GM18499 (cell line): ENCODE measurements at regions not wholly inside any gene's neighbourhood (a gene's known extent, or its start where the extent isn't known, plus 50 kb on each side); places are given as distances from the start of the nearest gene placed in this dataset.

Experiments
- ATAC-seq: cut with Tn5 transposase; IDR thresholded peaks from one replicate; pipeline ENCODE4 v1.9.1; 2021; ENCODE audit warnings: moderate number of reproducible peaks; ENCODE audit not compliant: insufficient read depth, unreplicated experiment

GRCh38 chr13:73451221-73452029 is 392.6 kb downstream of the KLF5 start:
- no peak for ATAC-seq

DNA sequence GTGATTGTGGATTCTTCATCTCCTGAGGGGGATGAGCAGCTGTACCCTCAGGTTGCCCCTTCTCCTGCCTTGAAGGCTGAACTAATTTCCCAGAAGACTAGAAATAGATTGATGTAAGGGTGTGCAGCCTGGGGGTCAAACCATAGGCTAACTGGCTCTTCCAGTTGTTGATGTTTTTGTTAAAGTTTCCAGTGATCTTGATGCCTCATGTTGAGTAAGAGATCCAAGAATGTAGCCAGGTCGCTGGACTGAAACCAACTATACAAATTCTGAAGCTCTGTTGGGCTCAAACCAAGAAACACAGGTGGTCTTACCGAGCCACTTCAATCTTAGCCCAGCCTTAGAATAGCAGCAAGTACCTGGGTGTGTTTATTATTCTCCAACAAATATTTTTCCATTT is 391.8 kb downstream of the KLF5 start:
- no peak for ATAC-seq

- no peak for ATAC-seq
These were observed 390.4 kb downstream of the KLF5 start for GRCh38 chr13:73449252-73449651.

- ATAC-seq, result no peak
These were observed 381.6 kb downstream of the KLF5 start for GRCh38 chr13:73440296-73440895.

GRCh38 chr13:73433890-73434289 is 375.1 kb downstream of the KLF5 start:
- no peak for ATAC-seq

GRCh38 chr13:73433458-73433857 is 374.7 kb downstream of the KLF5 start:
- no peak for ATAC-seq

DNA sequence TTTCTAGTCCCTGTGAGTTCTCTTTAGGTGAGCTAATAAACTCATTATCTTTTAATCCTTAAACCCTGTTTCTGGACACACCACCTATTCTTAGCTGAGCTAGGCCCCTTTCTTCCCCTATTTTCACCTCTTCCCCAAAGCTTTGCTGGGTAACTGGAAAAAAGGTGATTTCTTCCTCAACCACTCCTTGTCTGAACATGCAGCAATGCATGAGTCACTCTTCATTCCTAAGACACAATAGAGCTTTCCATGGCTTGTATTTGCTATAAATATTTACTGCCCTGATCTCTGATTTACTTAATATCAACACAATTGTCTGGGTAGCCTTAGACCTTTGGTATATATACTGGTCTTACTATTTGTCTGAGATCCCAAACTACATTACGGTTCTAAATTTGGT is 370.9 kb downstream of the KLF5 start:
- ATAC-seq, result no peak

GRCh38 chr13:73428706-73429105 is 369.9 kb downstream of the KLF5 start:
- no peak for ATAC-seq

GRCh38 chr13:73428137-73428536 is 369.3 kb downstream of the KLF5 start:
- ATAC-seq, result no peak

- ATAC-seq, result no peak
These were observed 364.2 kb downstream of the KLF5 start for GRCh38 chr13:73422973-73423372.

DNA sequence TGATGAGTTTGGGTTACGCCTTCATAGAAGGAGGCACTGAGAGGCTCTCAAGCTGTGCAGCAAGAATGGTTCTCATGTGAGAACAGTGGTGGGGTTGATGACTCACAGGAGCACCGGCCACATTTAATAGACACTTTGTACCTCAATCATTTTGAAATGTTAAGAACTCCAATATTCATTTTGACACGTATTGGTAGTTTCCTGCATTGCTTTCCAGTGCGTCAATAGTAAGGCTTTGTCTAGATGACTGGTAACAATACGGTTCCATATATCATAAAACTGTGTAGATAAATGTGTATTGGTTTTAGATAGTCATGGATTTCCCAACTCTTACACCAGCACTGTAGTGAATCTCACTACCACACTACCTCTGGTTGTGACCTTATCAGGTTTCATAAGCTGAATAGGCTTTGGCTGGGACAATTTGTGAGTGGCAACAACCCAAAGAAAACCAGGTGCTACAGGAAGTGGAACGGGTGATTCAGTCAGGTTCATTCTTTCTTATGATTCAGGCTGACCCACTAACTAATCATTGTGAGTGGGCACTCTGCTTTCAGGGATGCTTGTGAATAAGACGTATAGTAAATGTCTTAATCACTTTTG is 362.6 kb downstream of the KLF5 start:
- ATAC-seq, result no peak

- ATAC-seq, result no peak
These were observed 360.4 kb downstream of the KLF5 start for GRCh38 chr13:73419186-73419585.

GRCh38 chr13:73417012-73417615 is 358.3 kb downstream of the KLF5 start:
- no peak for ATAC-seq

DNA sequence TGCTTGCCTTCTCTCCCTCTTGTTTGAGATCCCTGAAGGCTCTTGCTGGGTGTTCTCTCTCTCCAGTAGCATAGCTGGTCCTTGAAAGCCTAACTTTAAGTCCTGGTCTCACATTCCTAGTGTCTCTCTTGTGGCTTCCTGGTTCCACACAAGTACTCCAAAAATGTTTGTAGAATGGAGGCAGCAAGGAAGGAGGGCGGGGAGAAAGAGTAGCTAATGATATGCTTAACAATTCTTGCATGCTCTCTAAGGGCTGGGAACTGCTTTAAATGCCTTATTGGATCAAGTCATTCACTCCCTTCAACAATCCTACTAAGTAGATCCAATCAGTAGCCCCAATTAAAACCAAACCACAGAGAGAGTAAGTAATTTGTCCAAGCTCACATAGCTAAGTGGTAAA is 357.3 kb downstream of the KLF5 start:
- no peak for ATAC-seq

GRCh38 chr13:73413656-73414055 is 354.9 kb downstream of the KLF5 start:
- ATAC-seq, result no peak

- ATAC-seq, result no peak
These were observed 354.1 kb downstream of the KLF5 start for GRCh38 chr13:73412933-73413332.

GRCh38 chr13:73411067-73411809 is 352.4 kb downstream of the KLF5 start:
- no peak for ATAC-seq

- ATAC-seq, result no peak
These were observed 347.6 kb downstream of the KLF5 start for GRCh38 chr13:73406454-73406853.

- ATAC-seq, result no peak
These were observed 345.8 kb downstream of the KLF5 start for GRCh38 chr13:73404581-73404980.

DNA sequence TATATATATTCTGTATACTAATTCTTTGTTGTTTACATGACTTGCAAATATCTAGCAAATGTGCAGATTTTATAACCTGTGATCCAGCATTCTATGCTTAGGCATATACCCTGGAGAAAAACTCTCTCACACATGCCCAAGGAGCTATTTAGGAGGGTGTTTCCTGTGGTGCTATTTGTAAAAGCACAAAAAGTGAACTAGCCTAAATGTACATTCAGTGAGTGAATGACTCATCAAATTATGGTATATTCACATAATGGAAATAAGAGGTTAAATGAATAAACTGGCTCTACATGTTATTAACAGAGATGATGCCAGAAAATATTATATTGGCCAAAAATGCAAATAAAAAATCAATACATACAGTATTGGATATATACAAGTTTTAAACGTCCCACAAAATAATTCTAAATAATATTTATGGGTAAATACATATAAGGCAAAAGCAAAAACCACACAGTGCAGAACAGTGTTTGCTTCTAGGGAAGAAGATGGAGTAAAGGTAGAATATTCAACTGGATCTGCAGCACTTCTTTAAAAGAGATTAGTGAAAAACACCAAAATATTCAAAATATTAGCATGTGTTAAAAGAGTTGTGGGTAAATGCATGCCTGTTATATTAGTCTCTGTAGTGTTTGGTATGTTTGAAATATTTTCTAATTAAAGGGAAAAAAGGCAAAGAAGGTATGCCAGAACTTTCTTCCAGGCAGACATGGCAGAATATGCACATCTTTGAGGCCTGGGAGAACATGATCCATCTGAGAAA is 344.7 kb downstream of the KLF5 start:
- no peak for ATAC-seq
